ENCODE measurements at regions not wholly inside any gene's neighbourhood (a gene's known extent, or its start where the extent isn't known, plus 50 kb on each side); places are given as distances from the start of the nearest gene placed in this dataset.

DNA sequence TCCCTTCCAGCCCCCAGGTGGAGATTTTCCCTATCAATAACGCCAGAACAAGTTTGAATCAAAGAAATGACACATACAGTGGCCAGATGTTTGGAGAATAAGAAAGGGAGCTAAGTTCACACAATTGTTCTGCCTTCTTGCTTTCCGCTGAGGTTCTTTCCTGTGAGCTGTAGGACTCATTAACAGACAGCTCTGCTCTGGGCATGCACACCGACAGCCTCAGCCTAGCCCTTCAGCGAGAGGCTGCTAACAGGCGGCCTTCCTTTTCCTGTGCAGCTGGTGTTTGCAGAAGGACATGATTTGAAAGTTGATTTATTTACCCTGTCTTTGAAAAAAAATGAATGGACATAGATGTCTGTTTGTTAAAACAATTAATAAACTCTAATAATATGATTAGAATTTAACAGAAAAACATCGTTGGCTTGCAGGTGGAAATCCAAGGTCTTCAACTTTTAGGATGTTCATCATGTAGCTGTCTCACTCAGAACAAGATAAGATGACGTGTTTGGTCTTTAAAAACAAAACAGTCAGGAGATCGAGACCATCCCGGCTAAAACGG, 183.3 kb downstream of the KDR start:
- TF ChIP-seq CTCF (IDR thresholded peaks at IDR 0.05) (no peak), POLR2A (IDR thresholded peaks at IDR 0.05) (no peak)
